ENCODE measurements at regions not wholly inside any gene's neighbourhood (a gene's known extent, or its start where the extent isn't known, plus 50 kb on each side); places are given as distances from the start of the nearest gene placed in this dataset.

- intact Hi-C loops (cut with DNase I) = no loop called here
- DNase-seq (ENCODE audit: low spot score) = no peak
- no peaks in the 10 kb centered on the region for H3K27me3 ChIP-seq (replicated peaks; ENCODE audit: insufficient read depth)
- TF ChIP-seq CTCF (IDR thresholded peaks at IDR 0.05) (no peak), POLR2A (IDR thresholded peaks at IDR 0.05) (no peak), POLR2AphosphoS5 (IDR thresholded peaks at IDR 0.05) (no peak)
- no peaks in the 10 kb centered on the region for H3K36me3 ChIP-seq
- no peaks in the 10 kb centered on the region for H3K4me1 ChIP-seq (replicated peaks)
- H3K9me3 ChIP-seq = no peaks in the 10 kb centered on the region
- 79% methylated on average over 1 of the region's 1 CpG for WGBS
- H3K4me3 ChIP-seq = no peak overlapping the region
- no peak overlapping the region for H3K27ac ChIP-seq
Observed at GRCh38 chr11:127226380-127226779, 225.8 kb upstream of the KIRREL3 start.

GRCh38 chr11:127225619-127226018, 225.0 kb upstream of the KIRREL3 start:
- intact Hi-C loops (cut with DNase I) = no loop called here
- no peak for DNase-seq (ENCODE audit: low spot score)
- no peak overlapping the region for H3K4me3 ChIP-seq
- no peaks in the 10 kb centered on the region for H3K27me3 ChIP-seq (replicated peaks; ENCODE audit: insufficient read depth)
- H3K9me3 ChIP-seq = no peaks in the 10 kb centered on the region
- no peaks in the 10 kb centered on the region for H3K4me1 ChIP-seq (replicated peaks)
- H3K36me3 ChIP-seq = no peaks in the 10 kb centered on the region
- H3K27ac ChIP-seq = no peak overlapping the region
- TF ChIP-seq POLR2A (IDR thresholded peaks at IDR 0.05) (no peak), CTCF (IDR thresholded peaks at IDR 0.05) (no peak), POLR2AphosphoS5 (IDR thresholded peaks at IDR 0.05) (no peak)
- WGBS = 84% methylated on average over 1 of the region's 1 CpG

- TF ChIP-seq POLR2AphosphoS5 (IDR thresholded peaks at IDR 0.05) (no peak), CTCF (IDR thresholded peaks at IDR 0.05) (no peak), POLR2A (IDR thresholded peaks at IDR 0.05) (no peak)
- Histone ChIP-seq H3K27ac (no peak overlapping the region), H3K27me3 (replicated peaks; ENCODE audit: insufficient read depth) (no peaks in the 10 kb centered on the region), H3K36me3 (no peaks in the 10 kb centered on the region), H3K4me1 (replicated peaks) (no peaks in the 10 kb centered on the region), H3K9me3 (no peaks in the 10 kb centered on the region), H3K4me3 (no peak overlapping the region)
- DNase-seq (ENCODE audit: low spot score) = no peak
- intact Hi-C loops (cut with DNase I) = no loop called here
- WGBS = 74% methylated on average over 2 of the region's 2 CpGs
Observed at GRCh38 chr11:127224276-127224675, 223.7 kb upstream of the KIRREL3 start.

- H3K27ac ChIP-seq = no peak overlapping the region
- intact Hi-C loops (cut with DNase I) = no loop called here
- no peaks in the 10 kb centered on the region for H3K9me3 ChIP-seq
- TF ChIP-seq POLR2A (IDR thresholded peaks at IDR 0.05) (no peak), POLR2AphosphoS5 (IDR thresholded peaks at IDR 0.05) (no peak), CTCF (IDR thresholded peaks at IDR 0.05) (no peak)
- no peaks in the 10 kb centered on the region for H3K36me3 ChIP-seq
- H3K27me3 ChIP-seq (replicated peaks; ENCODE audit: insufficient read depth) = no peaks in the 10 kb centered on the region
- WGBS = 95% methylated on average over 5 of the region's 5 CpGs
- no peak overlapping the region for H3K4me3 ChIP-seq
- no peaks in the 10 kb centered on the region for H3K4me1 ChIP-seq (replicated peaks)
- DNase-seq (ENCODE audit: low spot score) = no peak
Observed at GRCh38 chr11:127223633-127224032, 223.1 kb upstream of the KIRREL3 start.

- TF ChIP-seq CTCF (IDR thresholded peaks at IDR 0.05) (no peak), POLR2AphosphoS5 (IDR thresholded peaks at IDR 0.05) (no peak), POLR2A (IDR thresholded peaks at IDR 0.05) (no peak)
- no peak for DNase-seq (ENCODE audit: low spot score)
- no peak overlapping the region for H3K4me3 ChIP-seq
- intact Hi-C loops (cut with DNase I) = no loop called here
- 26% methylated on average over 1 of the region's 1 CpG for WGBS
- H3K27ac ChIP-seq = no peak overlapping the region
- no peaks in the 10 kb centered on the region for H3K4me1 ChIP-seq (replicated peaks)
- H3K27me3 ChIP-seq (replicated peaks; ENCODE audit: insufficient read depth) = no peaks in the 10 kb centered on the region
- no peaks in the 10 kb centered on the region for H3K9me3 ChIP-seq
- H3K36me3 ChIP-seq = no peaks in the 10 kb centered on the region
Observed at GRCh38 chr11:127223026-127223425, 222.5 kb upstream of the KIRREL3 start.

Measured in prostate gland (tissue), 2 donors.